ENCODE measurements at regions not wholly inside any gene's neighbourhood (a gene's known extent, or its start where the extent isn't known, plus 50 kb on each side); places are given as distances from the start of the nearest gene placed in this dataset.

GRCh38 chr1:103208844-103209243 is 100.5 kb upstream of the COL11A1 start:
- TF ChIP-seq CTCF (IDR thresholded peaks at IDR 0.05): no peak

- no peak for TF ChIP-seq CTCF (IDR thresholded peaks at IDR 0.05)
Observed at GRCh38 chr1:103199001-103199400, 90.7 kb upstream of the COL11A1 start.

GRCh38 chr1:103198076-103198475 is 89.8 kb upstream of the COL11A1 start:
- TF ChIP-seq CTCF (IDR thresholded peaks at IDR 0.05): no peak

- no peak for TF ChIP-seq CTCF (IDR thresholded peaks at IDR 0.05)
Observed at GRCh38 chr1:103197216-103197615, 88.9 kb upstream of the COL11A1 start.

- TF ChIP-seq CTCF (IDR thresholded peaks at IDR 0.05): no peak
Observed at GRCh38 chr1:103194984-103195383, 86.7 kb upstream of the COL11A1 start.

- TF ChIP-seq CTCF (IDR thresholded peaks at IDR 0.05): no peak
Observed at GRCh38 chr1:103194060-103194459, 85.7 kb upstream of the COL11A1 start.

GRCh38 chr1:103191327-103191726 is 83.0 kb upstream of the COL11A1 start:
- no peak for TF ChIP-seq CTCF (IDR thresholded peaks at IDR 0.05)

GRCh38 chr1:103190766-103191165 is 82.4 kb upstream of the COL11A1 start:
- TF ChIP-seq CTCF (IDR thresholded peaks at IDR 0.05): no peak
